Effector CD4-positive, alpha-beta T cell (primary cell): ENCODE measurements at regions not wholly inside any gene's neighbourhood (a gene's known extent, or its start where the extent isn't known, plus 50 kb on each side); places are given as distances from the start of the nearest gene placed in this dataset.

ENCODE experiments used
- DNase-seq: peaks from one replicate; pipeline ENCODE4 v3.0.0-alpha.2; 2020

DNA sequence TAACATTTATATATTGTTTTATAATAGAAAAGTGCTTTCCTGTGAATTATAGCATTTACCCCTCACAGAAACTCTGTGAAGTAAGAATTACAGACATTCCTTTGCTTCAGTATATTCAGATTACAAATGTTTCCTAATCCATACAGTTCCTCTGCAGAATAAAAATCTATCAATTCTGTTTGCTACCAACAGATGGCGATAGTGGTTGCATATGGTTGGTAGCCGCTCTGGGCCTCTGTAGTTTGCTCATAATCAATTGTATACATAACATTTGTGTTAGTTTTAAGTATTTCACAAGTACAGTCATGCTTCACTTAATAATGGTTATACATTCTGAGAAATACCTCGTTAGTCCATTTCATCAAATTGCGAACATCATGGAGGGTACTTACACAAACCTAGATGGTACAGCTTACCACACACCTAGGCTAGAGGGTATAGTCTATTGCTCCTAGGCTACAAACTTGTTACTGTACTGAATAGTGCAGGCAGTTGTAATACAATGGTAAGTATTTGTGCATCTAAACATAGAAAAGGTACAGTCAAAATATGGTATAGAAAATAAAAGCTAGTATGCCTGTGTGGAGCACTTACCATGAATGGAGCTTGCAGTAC lies 94.4 kb upstream of the STEAP4 start:
- no peak for DNase-seq

DNA sequence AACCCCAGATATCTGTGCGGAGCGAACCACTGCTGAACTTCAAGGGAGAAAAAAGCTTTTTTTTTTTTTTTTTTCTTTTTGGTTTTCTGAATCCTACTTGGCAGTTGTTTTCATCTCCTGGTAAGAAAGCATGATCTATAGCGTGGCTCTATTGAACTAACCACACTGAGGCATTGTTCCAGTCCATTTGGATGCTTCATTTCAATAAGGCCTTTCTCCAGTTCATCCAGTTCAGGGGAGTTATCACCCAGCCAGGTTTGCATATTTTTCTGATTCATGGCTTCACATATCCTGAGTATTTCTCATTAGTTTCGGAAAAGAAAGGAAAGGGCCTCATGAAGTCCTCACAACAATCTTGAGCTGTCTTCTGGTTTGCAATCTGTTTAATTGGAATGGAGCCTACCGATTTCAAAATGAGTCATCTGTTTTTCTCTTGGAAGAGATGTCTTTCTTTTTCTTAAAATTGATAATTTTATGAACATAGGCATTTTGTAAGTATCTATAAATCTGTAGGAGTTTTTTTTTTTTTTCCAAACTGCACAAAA lies 93.1 kb upstream of the STEAP4 start:
- DNase-seq, result no peak

DNA sequence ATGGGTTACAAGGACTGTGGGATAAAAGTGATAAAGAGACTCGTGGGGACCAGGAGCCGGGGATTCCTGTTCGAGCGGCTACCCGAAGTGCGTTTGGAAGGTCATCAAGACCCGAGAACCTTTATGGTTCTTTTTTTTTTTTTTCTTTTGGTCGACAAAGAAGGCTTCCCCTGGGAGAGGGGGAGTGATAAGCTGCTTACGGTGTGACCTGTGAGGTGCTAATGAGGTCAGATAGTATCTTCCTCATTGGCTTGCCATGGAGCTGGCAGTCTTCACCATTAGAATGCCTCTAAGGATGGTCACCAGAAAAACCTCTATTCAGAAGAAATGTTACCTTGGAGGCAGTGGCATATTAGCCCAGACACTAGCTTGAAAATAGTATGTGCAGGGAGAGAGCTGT lies 92.3 kb upstream of the STEAP4 start:
- no peak for DNase-seq

DNA sequence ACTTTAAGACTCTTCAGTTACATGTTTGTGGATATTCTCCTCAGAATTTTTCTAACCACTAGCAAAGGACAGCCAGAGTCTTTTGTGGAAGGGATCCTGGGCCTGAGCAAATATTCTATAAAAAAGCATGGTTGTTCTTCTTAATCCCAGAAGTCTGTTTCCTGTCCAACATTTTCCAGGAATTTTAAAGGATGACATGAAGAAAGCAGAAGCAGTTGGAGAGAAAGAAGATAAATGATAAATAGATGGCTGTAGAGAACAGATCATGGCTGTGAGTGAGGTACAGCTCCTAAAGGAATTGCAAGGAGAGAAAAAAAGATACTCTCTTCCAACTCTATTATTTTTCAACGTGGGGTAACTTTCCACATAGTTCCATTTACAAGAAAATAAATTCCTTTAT lies 91.8 kb upstream of the STEAP4 start:
- no peak for DNase-seq

DNA sequence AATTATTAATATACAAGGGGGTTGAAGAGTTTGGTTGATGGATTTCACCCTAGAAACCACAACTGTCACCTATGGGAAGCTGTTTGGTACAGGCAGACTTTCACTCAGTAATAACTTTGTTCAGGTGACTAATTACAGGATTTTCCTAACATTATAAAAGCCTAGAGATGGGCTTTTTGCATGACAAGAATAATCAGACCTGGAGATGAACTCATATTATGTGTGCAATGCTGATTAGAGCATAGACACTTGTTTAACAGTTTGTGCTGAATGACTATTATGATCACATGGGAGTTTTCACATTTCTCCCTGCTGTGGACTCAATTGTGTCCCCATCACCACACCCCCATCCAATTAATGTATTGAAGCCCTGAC lies 90.2 kb upstream of the STEAP4 start:
- DNase-seq, result no peak

DNA sequence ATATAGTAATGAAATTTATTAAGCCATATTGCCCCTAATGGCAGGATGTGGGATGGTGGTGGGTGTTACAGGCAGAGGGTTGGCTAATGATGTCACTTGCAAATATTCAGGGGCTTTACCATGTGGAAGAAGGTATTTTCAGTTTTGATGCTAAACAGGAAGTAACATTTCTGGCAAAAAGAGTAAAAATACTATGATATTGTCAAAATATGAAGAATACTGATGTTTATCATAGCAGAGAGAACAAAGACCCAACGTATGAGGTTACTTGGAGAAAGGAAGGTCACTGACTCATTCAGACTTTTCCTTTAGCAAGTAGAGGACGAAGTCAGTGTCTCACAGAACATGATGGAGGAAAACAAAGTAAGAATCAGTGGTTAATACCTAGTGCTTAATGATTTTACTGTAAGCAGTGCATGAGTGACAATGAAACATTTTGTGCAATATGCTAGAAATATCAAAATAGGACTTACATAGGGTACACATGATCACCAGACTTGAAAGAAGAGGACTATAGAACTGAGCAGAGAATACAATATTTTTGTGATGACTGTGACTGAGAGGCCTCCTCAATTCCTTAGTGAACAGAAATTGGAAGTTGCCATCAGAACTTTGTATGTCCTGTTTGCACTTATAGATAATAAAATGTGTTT lies 89.7 kb upstream of the STEAP4 start:
- no peak for DNase-seq

DNA sequence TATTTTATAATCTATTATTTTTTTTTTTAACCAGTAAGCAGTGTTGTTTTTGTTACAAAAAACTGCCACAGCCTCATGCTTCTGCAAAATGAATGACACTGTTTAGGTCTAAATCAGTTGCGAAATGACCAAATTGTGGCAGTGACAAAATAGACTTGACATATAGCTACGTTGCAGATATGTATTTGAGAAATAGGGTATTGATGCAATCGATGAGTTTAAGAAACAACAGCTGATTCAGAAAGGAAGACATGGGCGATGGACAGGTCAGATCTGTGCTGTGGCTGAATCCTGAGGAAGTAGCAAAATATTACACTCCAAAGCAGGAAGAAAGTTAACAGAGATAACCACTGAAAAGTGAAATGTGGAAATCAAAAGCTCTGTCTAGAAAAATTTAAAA lies 89.0 kb upstream of the STEAP4 start:
- DNase-seq, result no peak

DNA sequence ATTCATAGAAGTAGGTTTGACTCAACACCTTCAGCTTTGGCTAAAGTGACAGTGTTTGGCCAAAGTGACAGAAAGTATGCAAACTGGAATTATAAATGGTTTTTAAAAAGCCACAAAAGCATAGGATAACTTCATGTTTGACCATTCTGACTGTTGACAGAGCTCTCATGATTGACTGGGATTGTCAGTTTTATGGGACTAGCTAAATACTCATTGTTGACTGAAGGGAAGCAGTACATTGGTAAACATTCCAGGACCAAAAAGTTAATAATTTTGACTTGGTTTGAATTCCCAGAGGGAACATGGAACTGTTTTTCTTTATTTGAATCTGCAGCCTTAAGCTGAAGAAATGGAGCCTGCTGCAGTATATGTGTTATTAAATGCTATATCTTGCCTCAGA lies 84.6 kb upstream of the STEAP4 start:
- no peak for DNase-seq

DNA sequence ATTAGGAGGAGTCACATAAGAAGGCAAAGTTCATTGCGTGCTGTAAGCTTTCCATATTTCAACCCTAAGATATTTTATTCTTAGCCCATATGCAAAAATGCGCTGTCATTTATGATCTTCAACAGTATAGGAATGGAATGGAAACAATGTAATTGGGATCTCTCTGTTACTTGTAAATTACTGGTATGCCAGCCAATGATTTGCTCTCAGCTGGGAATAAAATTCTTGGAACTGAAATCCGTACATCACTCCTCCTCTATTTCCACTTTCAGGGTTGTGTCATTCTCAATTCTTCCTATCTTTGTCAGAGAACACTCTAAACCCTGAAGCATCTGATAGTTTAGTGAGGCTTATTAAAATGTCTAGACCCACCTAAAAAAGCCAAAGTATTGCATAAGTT lies 80.7 kb upstream of the STEAP4 start:
- no peak for DNase-seq

DNA sequence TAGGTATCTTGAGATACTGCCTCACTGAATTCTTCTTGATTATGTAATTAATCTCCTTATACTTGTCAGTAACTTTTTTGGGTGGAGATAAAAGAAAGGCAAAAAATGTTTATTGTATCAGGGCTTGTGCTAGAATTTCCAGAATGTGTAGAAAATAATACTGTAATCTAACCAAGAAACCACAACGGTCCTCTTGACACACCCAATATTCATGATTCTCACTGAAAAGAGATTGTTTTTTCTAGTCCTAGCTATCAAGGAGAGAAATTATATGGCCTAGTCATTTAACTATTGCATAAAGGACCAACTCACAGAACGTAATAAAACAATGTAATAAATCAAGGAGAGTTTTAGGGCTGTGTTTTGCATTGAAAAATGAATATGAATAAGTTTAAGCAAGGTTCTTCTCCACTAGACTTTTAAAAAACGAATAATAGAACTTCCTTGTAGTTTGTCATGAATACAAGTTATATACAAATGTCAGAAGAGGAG lies 80.0 kb upstream of the STEAP4 start:
- DNase-seq, result no peak

DNA sequence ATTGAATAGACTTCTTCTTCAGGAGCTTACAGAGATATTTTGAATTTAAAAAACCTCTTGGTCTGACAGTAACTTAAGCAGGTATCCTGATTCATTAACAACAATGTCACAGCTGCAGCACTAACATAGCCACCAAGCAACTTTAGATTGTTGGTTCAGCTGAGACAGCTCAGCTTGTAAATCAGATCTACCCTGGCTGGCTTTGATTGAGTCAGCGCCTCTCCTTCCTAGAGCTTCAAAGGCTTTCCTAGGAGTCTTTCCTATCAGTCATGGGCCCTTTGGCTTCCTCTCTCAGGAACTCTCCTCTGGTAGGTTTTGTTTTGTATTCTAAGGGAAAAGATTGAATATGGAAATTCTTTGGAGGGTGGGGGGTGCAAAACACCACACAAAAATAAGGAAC lies 70.7 kb upstream of the STEAP4 start:
- DNase-seq, result no peak

DNA sequence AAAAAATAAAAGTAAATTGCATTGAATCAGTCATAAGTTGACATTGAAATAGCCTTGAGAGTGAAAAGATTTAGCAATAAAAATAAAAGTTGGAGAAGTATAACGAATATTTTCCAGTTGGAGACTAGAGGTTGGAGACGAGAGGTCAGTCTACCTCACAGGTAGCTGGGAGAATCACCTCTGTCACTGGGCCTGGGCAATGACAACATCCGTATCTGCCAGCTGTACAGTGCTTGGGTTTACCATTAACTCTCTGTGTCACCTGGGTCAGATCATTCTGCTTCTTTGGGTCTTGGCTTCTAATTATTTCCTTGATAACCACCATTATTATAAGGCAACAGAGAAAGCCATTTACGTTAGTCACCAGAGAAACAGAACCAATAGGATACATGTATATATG lies 62.0 kb upstream of the STEAP4 start:
- DNase-seq, result no peak

DNA sequence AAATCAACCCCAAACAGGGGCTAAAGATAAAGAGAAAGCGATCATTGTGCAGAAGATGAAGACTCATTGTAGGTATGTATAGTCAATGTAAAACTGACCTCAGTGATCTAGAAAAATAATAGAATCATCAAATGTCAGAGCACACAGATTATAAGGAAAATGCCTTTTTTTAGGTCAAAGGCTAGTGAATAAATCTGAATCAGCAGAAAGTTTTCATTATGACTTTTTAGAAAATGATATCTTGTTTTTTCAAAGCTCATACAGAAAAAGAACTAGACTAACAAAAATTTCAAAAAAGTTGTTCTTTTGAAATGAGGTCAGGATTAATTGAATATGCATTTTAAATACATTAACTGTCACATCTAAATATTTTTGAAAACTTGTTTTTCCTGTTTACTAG lies 60.2 kb upstream of the STEAP4 start:
- no peak for DNase-seq

DNA sequence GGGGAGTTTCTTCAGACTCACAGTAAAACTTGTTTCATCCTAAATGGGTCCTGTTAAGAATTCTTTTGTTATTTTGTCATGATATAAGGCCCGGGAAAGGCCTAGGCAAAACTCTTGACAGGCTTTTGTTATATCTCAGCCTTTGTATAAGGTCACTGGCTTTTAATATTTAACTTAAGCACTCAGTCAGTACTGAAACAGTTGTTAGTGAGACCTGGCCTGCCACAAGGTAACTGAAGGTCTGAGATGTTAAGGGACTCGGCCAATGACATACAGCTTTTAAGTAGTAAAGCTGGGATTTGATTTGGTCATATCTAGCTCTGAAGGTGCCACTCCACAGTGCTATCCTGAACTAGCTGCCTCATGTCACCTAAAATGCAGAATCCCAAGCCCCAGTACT lies 57.2 kb upstream of the STEAP4 start:
- no peak for DNase-seq

DNA sequence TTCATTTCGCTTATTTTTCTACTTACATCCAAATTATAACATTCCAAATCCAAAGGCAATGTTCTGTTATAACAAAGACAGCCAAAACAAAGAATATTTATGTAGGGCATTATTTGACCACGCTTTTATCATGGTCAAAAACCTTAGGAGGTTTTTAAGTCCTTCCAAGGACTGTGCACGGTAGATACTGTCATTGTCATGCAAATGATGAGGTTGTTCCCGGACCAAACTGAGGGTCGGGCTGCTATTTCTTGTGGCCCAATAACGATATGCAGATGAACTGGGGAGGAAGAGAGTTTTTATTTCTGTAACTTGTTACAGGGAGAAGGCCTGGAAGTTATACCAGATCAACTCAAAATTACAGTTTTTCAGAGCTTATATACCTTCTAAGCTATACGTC lies 56.6 kb upstream of the STEAP4 start:
- DNase-seq, result no peak

DNA sequence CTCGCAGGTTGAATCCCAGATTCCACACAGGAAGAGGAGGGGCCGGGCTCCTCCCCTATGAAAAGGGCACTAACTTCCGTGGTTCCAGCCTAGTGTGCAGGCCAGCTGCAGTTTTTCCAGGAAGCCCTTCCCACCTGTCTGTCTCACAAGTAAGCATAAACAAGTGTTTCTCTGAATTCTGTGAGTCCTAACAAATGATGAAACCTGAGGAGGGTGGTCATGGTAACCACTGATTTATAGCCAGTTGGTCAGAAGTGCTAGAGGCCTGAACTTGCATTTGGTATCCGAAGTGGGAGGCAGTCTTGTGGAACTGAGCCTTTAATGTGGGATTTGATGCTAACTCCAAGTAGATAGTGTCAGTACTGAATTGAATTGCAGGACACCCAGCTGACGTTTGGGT lies 54.7 kb upstream of the STEAP4 start:
- no peak for DNase-seq

DNA sequence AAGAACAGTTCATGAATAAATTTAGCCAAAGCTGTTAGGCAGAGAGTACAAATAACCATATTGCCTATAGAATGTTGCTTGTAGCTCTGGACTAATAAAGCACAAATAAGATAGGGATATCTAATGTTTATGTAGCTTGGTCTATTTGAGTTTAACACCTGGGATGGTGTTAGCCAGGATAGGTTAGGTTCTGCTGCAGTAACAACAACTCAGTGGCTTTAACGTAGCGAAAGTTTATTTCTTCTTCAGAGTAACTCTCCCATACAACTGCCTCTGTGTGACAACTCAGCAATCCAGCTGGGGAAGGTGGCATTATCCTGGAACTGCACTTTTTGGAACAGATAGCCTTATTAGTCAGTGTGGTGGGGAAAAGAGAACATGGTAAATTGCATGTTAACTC lies 52.2 kb upstream of the STEAP4 start:
- no peak for DNase-seq

DNA sequence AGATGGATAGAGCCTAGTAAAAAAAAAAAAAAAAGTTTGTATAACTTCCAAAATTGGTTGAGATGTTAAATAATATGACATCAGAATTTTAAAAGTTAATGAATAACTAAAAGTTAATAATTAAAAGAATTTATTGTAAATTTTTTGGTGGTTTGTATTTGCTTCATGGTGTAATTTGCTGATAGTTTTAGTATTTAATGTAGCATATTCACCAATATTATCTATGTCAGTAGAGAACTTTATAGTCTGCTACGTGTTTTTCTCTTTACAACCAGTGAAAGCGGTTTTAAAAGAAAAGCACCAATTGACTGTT lies 51.8 kb upstream of the STEAP4 start:
- no peak for DNase-seq

DNA sequence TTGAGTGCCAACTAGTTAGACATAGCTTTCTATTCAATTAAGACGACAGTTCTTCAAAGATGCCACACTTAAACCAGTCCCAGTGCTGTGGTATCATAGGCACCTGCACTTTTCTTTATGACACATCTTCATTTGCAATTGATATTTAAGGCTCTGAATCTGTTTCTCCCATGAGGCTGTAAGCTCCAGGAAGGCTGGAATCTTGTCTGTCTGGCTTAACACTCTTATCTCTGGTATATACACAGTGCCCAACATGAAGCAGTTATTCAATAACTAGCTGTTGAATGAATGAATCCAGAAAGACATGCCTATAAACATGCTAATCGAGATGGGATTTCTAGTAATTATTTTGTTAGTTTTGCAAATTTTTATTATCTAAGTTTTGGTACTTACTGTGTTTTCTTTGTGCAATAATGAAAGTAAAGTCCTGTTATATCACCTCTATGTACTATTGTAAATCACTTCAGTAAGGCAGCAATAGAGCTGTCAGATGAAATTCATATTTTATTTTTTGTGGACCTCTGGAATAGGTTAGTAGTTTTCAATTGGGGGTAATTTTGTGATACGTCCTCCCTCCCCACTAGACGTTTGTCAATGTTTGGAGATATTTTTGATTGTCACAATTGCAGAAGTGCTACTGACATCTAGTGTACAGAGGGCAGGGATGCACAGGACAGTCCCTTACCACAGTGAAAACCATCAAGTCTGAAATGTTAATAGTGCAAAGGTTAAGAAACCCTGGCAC lies 51.3 kb upstream of the STEAP4 start:
- no peak for DNase-seq

DNA sequence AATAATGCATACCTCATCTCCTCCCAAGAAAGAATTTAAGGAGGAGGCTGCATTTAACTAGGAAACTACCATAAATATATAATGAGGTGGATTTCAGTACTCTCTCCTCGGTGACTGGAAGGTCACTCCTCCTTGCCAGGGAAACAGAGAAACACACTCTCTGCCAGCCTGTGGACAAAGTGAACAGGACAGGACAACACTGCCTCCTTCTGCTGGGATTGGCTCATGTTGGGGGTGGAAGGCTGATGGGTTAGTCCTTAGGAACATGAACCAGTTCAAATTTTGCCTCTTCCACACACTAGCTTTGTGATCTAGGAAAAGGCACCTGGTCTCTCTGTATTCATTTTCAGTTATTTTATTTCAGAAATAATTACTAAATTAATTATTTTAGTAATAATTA lies 50.6 kb upstream of the STEAP4 start:
- DNase-seq, result no peak
